ENCODE measurements at regions not wholly inside any gene's neighbourhood (a gene's known extent, or its start where the extent isn't known, plus 50 kb on each side); places are given as distances from the start of the nearest gene placed in this dataset.

DNA sequence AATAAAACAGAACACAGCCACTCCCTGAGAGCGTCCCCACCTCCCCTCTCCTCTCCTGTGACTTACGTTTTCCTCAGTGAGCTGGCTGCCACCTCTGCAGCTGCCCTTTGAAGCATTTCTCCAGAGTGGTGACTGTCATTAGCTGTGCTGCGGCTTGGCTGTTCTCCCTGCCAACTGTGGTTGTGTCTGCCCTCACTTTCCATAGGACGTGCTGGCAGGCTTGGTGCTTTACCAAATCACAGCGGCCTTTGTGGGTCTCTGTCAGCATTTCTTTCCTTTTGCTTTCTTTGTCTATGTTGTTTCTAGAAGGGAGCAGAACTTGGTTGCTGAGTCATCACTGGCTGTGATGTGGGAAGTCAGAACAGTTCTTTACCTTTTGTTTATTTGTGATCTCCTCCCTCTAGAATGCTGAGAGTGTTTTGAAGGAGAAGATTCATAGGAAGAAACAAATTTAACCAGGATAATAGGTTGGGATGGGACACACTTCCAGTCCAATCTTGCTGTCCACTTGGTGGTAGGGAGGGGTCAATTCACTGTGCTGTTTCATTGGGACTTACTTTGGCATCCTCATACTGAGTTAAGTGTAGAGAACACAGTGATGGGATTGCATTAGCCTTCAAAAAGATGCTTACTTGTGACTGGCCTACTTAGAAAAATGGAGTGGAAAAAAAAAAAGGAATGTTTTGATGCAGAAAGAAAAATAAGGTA, 88.2 kb downstream of the TMX1 start:
- Histone ChIP-seq H3K4me2 (ENCODE audit: low read length) (no peak overlapping the region), H3K79me2 (ENCODE audit: control insufficient read depth, low read length) (no peaks in the 10 kb centered on the region), H3K27ac (ENCODE audit: low read depth, low read length) (no peak overlapping the region), H3K9me2 (replicated peaks; ENCODE audit: control insufficient read depth, low read length) (no peaks in the 10 kb centered on the region), H3K9me3 (ENCODE audit: control insufficient read depth, insufficient read depth, low read length) (no peaks in the 10 kb centered on the region), H4K20me1 (ENCODE audit: control insufficient read depth, insufficient read depth, low read depth, low read length) (no peaks in the 10 kb centered on the region), H3K4me1 (ENCODE audit: control insufficient read depth, low read length) (no peaks in the 10 kb centered on the region), H3K36me3 (ENCODE audit: control insufficient read depth, low read length) (no peaks in the 10 kb centered on the region), H3K27me3 (ENCODE audit: control insufficient read depth, low read length) (peaks cover 40% of the 10 kb centered on the region), H3K4me3 (ENCODE audit: low read length) (no peak overlapping the region), H3F3A (ENCODE audit: control insufficient read depth, insufficient read depth) (no peaks in the 10 kb centered on the region)
- TF ChIP-seq, protein P1, sequence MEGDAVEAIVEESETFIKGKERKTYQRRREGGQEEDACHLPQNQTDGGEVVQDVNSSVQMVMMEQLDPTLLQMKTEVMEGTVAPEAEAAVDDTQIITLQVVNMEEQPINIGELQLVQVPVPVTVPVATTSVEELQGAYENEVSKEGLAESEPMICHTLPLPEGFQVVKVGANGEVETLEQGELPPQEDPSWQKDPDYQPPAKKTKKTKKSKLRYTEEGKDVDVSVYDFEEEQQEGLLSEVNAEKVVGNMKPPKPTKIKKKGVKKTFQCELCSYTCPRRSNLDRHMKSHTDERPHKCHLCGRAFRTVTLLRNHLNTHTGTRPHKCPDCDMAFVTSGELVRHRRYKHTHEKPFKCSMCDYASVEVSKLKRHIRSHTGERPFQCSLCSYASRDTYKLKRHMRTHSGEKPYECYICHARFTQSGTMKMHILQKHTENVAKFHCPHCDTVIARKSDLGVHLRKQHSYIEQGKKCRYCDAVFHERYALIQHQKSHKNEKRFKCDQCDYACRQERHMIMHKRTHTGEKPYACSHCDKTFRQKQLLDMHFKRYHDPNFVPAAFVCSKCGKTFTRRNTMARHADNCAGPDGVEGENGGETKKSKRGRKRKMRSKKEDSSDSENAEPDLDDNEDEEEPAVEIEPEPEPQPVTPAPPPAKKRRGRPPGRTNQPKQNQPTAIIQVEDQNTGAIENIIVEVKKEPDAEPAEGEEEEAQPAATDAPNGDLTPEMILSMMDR (IDR thresholded peaks at IDR 0.05; ENCODE audit: low read depth, low read length, poor library complexity, severe bottlenecking) = no peak
- no peak for TF ChIP-seq EZH2phosphoT487 (IDR thresholded peaks at IDR 0.05; ENCODE audit: borderline replicate concordance, low read length)

DNA sequence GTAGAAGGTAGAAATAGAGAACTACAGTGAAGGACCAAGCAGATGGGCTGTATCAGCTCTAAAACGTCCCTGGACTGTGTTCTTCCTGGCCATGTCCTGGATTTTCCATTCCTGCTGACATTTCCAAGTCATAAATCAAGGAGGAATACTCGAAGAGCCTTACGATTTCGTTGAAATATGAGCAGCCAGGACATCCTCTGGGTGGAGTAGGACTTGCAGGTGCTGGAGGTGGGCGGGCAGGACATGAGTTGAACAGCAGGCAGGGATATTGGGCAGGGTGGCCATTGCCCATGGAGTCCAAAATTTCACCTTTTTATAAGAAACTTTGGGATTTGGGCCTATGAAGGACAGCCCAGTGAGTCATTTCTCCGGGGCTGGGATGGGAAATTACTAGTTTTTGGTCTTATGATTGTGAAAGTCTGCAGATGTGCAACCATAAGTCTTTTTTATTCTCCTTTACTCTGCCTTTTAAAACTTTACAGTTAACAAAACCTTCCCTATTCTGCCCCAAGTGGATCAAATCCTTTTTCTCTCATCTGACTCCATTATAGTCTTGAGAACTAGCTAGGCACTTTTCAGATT, 88.8 kb downstream of the TMX1 start:
- Histone ChIP-seq H3K36me3 (ENCODE audit: control insufficient read depth, low read length) (no peaks in the 10 kb centered on the region), H4K20me1 (ENCODE audit: control insufficient read depth, insufficient read depth, low read depth, low read length) (no peaks in the 10 kb centered on the region), H3K27me3 (ENCODE audit: control insufficient read depth, low read length) (peaks cover 40% of the 10 kb centered on the region), H3K4me2 (ENCODE audit: low read length) (no peak overlapping the region), H3K9me3 (ENCODE audit: control insufficient read depth, insufficient read depth, low read length) (no peaks in the 10 kb centered on the region), H3K4me1 (ENCODE audit: control insufficient read depth, low read length) (no peaks in the 10 kb centered on the region), H3K9me2 (replicated peaks; ENCODE audit: control insufficient read depth, low read length) (no peaks in the 10 kb centered on the region), H3K79me2 (ENCODE audit: control insufficient read depth, low read length) (no peaks in the 10 kb centered on the region), H3K4me3 (ENCODE audit: low read length) (no peak overlapping the region), H3K27ac (ENCODE audit: low read depth, low read length) (no peak overlapping the region), H3F3A (ENCODE audit: control insufficient read depth, insufficient read depth) (no peaks in the 10 kb centered on the region)
- TF ChIP-seq, protein P1 (IDR thresholded peaks at IDR 0.05; ENCODE audit: low read depth, low read length, poor library complexity, severe bottlenecking) = no peak
- no peak for TF ChIP-seq EZH2phosphoT487 (IDR thresholded peaks at IDR 0.05; ENCODE audit: borderline replicate concordance, low read length)

DNA sequence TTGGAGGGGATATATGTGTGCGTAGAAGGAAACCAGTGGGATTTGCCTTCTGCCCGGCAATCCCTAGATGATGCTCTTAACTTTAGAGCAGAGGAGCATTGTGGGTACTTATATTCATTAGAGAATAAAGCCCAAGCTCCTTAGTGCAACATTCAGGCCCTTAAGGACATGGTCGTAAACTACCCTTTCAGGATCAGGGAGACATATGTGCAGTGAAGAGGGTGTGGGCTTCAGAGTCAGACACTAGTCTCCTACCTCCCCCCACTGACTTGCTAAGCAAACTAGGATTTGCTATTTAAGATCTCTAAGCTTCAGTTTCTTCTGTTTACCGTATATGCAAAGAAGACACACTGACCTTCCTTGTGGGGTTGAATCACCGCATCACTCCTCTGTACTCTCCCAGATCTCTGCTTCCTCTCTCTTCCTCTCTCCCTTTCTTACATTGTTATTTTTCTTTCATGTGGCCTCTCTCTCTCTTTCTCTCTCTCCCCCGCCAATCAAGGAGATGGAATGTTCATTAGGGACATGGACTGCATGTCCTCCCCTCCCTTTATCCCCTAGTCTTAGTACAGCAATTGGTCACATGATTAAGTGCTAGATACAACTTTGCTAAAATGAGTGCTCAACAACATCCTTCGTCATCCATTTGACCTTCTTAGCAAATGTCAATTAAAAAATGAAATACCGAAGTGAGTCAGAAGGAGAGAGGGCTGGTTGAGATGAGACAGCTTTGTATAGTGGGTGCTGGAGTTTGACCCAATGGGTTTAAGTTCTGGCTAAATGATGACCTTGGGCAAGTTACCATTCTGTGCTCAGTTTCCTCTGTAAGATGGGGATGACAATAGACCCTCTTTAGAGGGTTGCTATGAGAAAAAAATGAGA, 91.7 kb downstream of the TMX1 start:
- peaks cover 35% of the 10 kb centered on the region for H3K27me3 ChIP-seq (ENCODE audit: control insufficient read depth, low read length)
- TF ChIP-seq, protein P1 (IDR thresholded peaks at IDR 0.05; ENCODE audit: low read depth, low read length, poor library complexity, severe bottlenecking) = no peak
- TF ChIP-seq EZH2phosphoT487 (IDR thresholded peaks at IDR 0.05; ENCODE audit: borderline replicate concordance, low read length) = no peak
- no peak overlapping the region for H3K4me2 ChIP-seq (ENCODE audit: low read length)
- H3K79me2 ChIP-seq (ENCODE audit: control insufficient read depth, low read length) = no peaks in the 10 kb centered on the region
- no peaks in the 10 kb centered on the region for H3K9me2 ChIP-seq (replicated peaks; ENCODE audit: control insufficient read depth, low read length)
- H3K36me3 ChIP-seq (ENCODE audit: control insufficient read depth, low read length) = no peaks in the 10 kb centered on the region
- H3K4me1 ChIP-seq (ENCODE audit: control insufficient read depth, low read length) = no peaks in the 10 kb centered on the region
- no peaks in the 10 kb centered on the region for H3F3A ChIP-seq (ENCODE audit: control insufficient read depth, insufficient read depth)
- H3K9me3 ChIP-seq (ENCODE audit: control insufficient read depth, insufficient read depth, low read length) = no peaks in the 10 kb centered on the region
- H4K20me1 ChIP-seq (ENCODE audit: control insufficient read depth, insufficient read depth, low read depth, low read length) = no peaks in the 10 kb centered on the region
- no peak overlapping the region for H3K27ac ChIP-seq (ENCODE audit: low read depth, low read length)
- H3K4me3 ChIP-seq (ENCODE audit: low read length) = no peak overlapping the region

Measured in DOHH2 (cell line).